ENCODE measurements at regions not wholly inside any gene's neighbourhood (a gene's known extent, or its start where the extent isn't known, plus 50 kb on each side); places are given as distances from the start of the nearest gene placed in this dataset.

DNA sequence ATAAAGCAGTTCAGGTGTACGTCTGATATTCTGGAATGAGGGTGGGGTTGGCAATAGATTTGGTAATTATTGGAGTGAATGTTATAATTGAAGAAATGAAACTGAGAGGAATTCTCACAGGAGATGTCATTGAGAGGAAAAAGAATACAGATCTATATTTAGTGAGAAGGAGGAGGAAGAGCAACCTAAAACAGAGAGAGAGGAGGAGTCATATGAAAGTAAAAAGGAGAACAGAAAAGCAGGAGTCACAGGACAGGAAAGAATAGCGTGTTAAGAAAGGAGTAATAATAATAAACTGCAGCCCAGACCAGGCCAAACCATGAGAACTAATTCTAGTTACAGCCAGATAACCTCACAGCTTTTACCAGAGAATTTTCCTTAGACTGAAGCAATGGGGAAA lies 62.7 kb upstream of the MROH9 start (continued):
- TF ChIP-seq, protein P1, sequence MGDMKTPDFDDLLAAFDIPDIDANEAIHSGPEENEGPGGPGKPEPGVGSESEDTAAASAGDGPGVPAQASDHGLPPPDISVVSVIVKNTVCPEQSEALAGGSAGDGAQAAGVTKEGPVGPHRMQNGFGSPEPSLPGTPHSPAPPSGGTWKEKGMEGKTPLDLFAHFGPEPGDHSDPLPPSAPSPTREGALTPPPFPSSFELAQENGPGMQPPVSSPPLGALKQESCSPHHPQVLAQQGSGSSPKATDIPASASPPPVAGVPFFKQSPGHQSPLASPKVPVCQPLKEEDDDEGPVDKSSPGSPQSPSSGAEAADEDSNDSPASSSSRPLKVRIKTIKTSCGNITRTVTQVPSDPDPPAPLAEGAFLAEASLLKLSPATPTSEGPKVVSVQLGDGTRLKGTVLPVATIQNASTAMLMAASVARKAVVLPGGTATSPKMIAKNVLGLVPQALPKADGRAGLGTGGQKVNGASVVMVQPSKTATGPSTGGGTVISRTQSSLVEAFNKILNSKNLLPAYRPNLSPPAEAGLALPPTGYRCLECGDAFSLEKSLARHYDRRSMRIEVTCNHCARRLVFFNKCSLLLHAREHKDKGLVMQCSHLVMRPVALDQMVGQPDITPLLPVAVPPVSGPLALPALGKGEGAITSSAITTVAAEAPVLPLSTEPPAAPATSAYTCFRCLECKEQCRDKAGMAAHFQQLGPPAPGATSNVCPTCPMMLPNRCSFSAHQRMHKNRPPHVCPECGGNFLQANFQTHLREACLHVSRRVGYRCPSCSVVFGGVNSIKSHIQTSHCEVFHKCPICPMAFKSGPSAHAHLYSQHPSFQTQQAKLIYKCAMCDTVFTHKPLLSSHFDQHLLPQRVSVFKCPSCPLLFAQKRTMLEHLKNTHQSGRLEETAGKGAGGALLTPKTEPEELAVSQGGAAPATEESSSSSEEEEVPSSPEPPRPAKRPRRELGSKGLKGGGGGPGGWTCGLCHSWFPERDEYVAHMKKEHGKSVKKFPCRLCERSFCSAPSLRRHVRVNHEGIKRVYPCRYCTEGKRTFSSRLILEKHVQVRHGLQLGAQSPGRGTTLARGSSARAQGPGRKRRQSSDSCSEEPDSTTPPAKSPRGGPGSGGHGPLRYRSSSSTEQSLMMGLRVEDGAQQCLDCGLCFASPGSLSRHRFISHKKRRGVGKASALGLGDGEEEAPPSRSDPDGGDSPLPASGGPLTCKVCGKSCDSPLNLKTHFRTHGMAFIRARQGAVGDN (IDR thresholded peaks at IDR 0.05), result no peak
- TF ChIP-seq ZZZ3 (IDR thresholded peaks at IDR 0.05; ENCODE audit: control insufficient read depth, insufficient read length, low read depth) (no peak), BMI1 (IDR thresholded peaks at IDR 0.05; ENCODE audit: borderline replicate concordance) (no peak), ZNF24 (IDR thresholded peaks at IDR 0.05) (peak; percentile 68; the same call in 1 of the 2 replicates), CBX5 (IDR thresholded peaks at IDR 0.05; ENCODE audit: low read depth) (no peak), HDAC2 (IDR thresholded peaks at IDR 0.05) (no peak), SUPT20H (IDR thresholded peaks at IDR 0.05; ENCODE audit: borderline replicate concordance, control insufficient read depth, low read depth, low read length) (no peak), GABPA (IDR thresholded peaks at IDR 0.05; ENCODE audit: low read depth) (no peak), PML (IDR thresholded peaks at IDR 0.05; ENCODE audit: low read length) (no peak), RFX5 (IDR thresholded peaks at IDR 0.05; ENCODE audit: low read depth, low read length) (no peak), KLF5 (IDR thresholded peaks at IDR 0.05; ENCODE audit: partially characterized antibody) (no peak), ETV6 (conservative IDR thresholded peaks at IDR 0.05 in 1 of 2, IDR thresholded peaks at IDR 0.05 in 1 of 2; ENCODE audit: borderline replicate concordance in 1 of 2, low read depth in 1 of 2) (0 out of 4 replicates have a peak, but pooled peaks of 1 of the 2 experiments have one; percentile 22), NR2C1 (IDR thresholded peaks at IDR 0.05) (no peak), BCL11A (IDR thresholded peaks at IDR 0.05; ENCODE audit: low read depth, low read length) (no peak), MTA3 (IDR thresholded peaks at IDR 0.05; ENCODE audit: borderline replicate concordance, low read length) (no peak), TARDBP (IDR thresholded peaks at IDR 0.05; ENCODE audit: borderline replicate concordance) (no peak), GATAD2B (conservative IDR thresholded peaks at IDR 0.05; ENCODE audit: low read depth) (no peak), MLLT1 (IDR thresholded peaks at IDR 0.05) (no peak), REST (IDR thresholded peaks at IDR 0.05; ENCODE audit: low read depth, low read length) (no peak)
- TF ChIP-seq, protein P2, sequence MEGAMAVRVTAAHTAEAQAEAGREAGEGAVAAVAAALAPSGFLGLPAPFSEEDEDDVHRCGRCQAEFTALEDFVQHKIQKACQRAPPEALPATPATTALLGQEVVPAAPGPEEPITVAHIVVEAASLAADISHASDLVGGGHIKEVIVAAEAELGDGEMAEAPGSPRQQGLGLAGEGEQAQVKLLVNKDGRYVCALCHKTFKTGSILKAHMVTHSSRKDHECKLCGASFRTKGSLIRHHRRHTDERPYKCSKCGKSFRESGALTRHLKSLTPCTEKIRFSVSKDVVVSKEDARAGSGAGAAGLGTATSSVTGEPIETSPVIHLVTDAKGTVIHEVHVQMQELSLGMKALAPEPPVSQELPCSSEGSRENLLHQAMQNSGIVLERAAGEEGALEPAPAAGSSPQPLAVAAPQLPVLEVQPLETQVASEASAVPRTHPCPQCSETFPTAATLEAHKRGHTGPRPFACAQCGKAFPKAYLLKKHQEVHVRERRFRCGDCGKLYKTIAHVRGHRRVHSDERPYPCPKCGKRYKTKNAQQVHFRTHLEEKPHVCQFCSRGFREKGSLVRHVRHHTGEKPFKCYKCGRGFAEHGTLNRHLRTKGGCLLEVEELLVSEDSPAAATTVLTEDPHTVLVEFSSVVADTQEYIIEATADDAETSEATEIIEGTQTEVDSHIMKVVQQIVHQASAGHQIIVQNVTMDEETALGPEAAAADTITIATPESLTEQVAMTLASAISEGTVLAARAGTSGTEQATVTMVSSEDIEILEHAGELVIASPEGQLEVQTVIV (IDR thresholded peaks at IDR 0.05; ENCODE audit: borderline replicate concordance, partially characterized antibody), result no peak
